ENCODE measurements at regions not wholly inside any gene's neighbourhood (a gene's known extent, or its start where the extent isn't known, plus 50 kb on each side); places are given as distances from the start of the nearest gene placed in this dataset.

DNA sequence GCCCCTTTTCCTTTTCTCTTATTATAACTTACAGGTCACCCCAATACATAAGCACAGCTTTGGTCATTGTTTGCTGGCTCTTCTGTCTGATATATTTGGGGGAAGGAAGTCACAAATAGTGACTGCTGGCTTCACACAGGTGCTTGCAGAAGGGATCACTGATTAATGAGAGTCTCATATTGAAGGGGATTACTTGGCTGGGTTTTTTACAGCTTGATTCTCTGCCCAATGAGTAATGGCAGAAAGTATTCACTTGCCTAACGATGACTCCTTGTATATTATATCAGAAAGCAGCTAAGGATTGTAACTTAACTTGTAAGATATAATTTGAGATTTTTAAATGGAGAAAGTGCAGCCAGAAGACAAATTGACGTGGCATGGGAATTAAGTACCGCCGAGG is 119.3 kb upstream of the PFN2 start:
- Histone ChIP-seq H3K4me1 (no peaks in the 10 kb centered on the region), H3K4me3 (no peak overlapping the region), H3K27me3 (no peaks in the 10 kb centered on the region), H3K27ac (no peak overlapping the region), H3K36me3 (no peaks in the 10 kb centered on the region), H3K9me3 (no peaks in the 10 kb centered on the region)
- no peak for DNase-seq (ENCODE audit: low spot score in 2 of 2)
- WGBS = 74% methylated on average over 4 of the region's 4 CpGs
- TF ChIP-seq POLR2AphosphoS5 (IDR thresholded peaks at IDR 0.05) (no peak), POLR2A (IDR thresholded peaks at IDR 0.05) (no peak), EP300 (IDR thresholded peaks at IDR 0.05) (no peak)
- TF ChIP-seq, protein P1, sequence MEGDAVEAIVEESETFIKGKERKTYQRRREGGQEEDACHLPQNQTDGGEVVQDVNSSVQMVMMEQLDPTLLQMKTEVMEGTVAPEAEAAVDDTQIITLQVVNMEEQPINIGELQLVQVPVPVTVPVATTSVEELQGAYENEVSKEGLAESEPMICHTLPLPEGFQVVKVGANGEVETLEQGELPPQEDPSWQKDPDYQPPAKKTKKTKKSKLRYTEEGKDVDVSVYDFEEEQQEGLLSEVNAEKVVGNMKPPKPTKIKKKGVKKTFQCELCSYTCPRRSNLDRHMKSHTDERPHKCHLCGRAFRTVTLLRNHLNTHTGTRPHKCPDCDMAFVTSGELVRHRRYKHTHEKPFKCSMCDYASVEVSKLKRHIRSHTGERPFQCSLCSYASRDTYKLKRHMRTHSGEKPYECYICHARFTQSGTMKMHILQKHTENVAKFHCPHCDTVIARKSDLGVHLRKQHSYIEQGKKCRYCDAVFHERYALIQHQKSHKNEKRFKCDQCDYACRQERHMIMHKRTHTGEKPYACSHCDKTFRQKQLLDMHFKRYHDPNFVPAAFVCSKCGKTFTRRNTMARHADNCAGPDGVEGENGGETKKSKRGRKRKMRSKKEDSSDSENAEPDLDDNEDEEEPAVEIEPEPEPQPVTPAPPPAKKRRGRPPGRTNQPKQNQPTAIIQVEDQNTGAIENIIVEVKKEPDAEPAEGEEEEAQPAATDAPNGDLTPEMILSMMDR (IDR thresholded peaks at IDR 0.05) = no peak

- Histone ChIP-seq H3K27me3 (no peaks in the 10 kb centered on the region), H3K4me3 (no peak overlapping the region), H3K4me1 (peaks cover 7% of the 10 kb centered on the region), H3K27ac (no peak overlapping the region), H3K9me3 (no peaks in the 10 kb centered on the region), H3K36me3 (no peaks in the 10 kb centered on the region)
- DNase-seq (ENCODE audit: low spot score in 2 of 2) = no peak
- 76% methylated on average over 1 of the region's 1 CpG for WGBS
- no peak for TF ChIP-seq POLR2A (IDR thresholded peaks at IDR 0.05)
- TF ChIP-seq POLR2AphosphoS5 (IDR thresholded peaks at IDR 0.05) = no peak
- no peak for TF ChIP-seq EP300 (IDR thresholded peaks at IDR 0.05)
- TF ChIP-seq, protein P1 (IDR thresholded peaks at IDR 0.05) = no peak
These were observed 113.4 kb upstream of the PFN2 start for GRCh38 chr3:150084128-150084527.

DNA sequence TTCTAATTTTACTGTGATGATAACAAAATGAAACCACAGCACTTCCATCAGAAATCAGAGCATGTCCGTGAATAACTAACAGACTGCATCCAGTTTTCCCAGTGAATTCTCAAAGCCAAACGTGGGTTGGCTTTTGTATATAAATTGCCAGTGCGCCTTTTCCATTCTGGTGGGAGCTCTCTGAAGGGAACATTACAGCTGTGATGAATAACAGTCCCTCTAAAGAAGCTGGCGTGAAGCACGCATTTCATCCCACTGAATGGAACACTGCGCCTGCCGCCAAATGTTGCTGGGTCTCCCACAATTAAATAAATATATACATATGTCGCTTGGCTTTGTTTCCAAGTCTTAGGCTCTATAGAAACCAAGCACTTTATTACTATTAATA is 113.0 kb upstream of the PFN2 start:
- Histone ChIP-seq H3K4me1 (peaks cover 7% of the 10 kb centered on the region), H3K4me3 (peak overlapping the region; percentile 10), H3K27me3 (no peaks in the 10 kb centered on the region), H3K27ac (no peak overlapping the region), H3K9me3 (no peaks in the 10 kb centered on the region), H3K36me3 (no peaks in the 10 kb centered on the region)
- DNase-seq (ENCODE audit: low spot score in 2 of 2) = no peak
- WGBS = 59% methylated on average over 8 of the region's 8 CpGs
- no peak for TF ChIP-seq POLR2AphosphoS5 (IDR thresholded peaks at IDR 0.05)
- TF ChIP-seq EP300 (IDR thresholded peaks at IDR 0.05) = no peak
- TF ChIP-seq, protein P1 (IDR thresholded peaks at IDR 0.05) = no peak
- TF ChIP-seq POLR2A (IDR thresholded peaks at IDR 0.05) = no peak

GRCh38 chr3:150082898-150083654 is 112.4 kb upstream of the PFN2 start:
- H3K4me3 ChIP-seq = peak overlapping the region; percentile 10
- no peak for DNase-seq (ENCODE audit: low spot score in 2 of 2)
- H3K9me3 ChIP-seq = no peaks in the 10 kb centered on the region
- H3K4me1 ChIP-seq = peaks cover 7% of the 10 kb centered on the region
- H3K27ac ChIP-seq = no peak overlapping the region
- WGBS = 64% methylated on average over 2 of the region's 2 CpGs
- TF ChIP-seq, protein P1 (IDR thresholded peaks at IDR 0.05) = no peak
- no peak for TF ChIP-seq EP300 (IDR thresholded peaks at IDR 0.05)
- no peak for TF ChIP-seq POLR2AphosphoS5 (IDR thresholded peaks at IDR 0.05)
- TF ChIP-seq POLR2A (IDR thresholded peaks at IDR 0.05) = no peak
- no peaks in the 10 kb centered on the region for H3K36me3 ChIP-seq
- no peaks in the 10 kb centered on the region for H3K27me3 ChIP-seq

DNA sequence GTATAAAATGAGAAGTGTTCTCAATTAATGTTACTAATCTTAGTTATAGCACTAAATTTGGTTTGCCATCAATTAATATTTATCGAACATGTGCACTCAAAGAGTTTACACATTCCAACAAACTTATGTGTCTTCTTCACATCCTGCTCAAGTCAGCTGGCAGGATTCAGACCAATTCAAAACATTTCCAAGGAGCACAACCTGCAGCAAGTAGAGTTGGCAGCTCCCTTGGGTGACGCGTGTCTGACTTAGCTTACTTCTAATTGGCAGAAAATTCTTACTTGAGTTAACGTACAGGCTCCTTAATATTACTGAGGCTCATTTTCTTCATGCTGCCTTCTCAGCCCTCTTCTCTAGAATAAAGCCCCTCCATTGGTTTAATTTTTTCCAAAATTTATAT is 110.4 kb upstream of the PFN2 start:
- H3K36me3 ChIP-seq = no peaks in the 10 kb centered on the region
- TF ChIP-seq, protein P1 (IDR thresholded peaks at IDR 0.05) = no peak
- TF ChIP-seq POLR2AphosphoS5 (IDR thresholded peaks at IDR 0.05) (no peak), POLR2A (IDR thresholded peaks at IDR 0.05) (no peak), EP300 (IDR thresholded peaks at IDR 0.05) (no peak)
- no peaks in the 10 kb centered on the region for H3K9me3 ChIP-seq
- 63% methylated on average over 4 of the region's 4 CpGs for WGBS
- peaks cover 7% of the 10 kb centered on the region for H3K4me1 ChIP-seq
- H3K4me3 ChIP-seq = no peak overlapping the region
- H3K27me3 ChIP-seq = no peaks in the 10 kb centered on the region
- no peak overlapping the region for H3K27ac ChIP-seq
- no peak for DNase-seq (ENCODE audit: low spot score in 2 of 2)
